Fibroblast of mammary gland (primary cell): ENCODE measurements at regions not wholly inside any gene's neighbourhood (a gene's known extent, or its start where the extent isn't known, plus 50 kb on each side); places are given as distances from the start of the nearest gene placed in this dataset.
"Not testable (repeated sequence)": the region's sequence is repeated elsewhere in the genome, so short reads cannot be mapped to it uniquely, and the experiment has no call there.

Experiments
- DNase-seq: peaks from one replicate; pipeline ENCODE4 v3.0.0-alpha.2; 2010; ENCODE audit warnings: low read depth
- H3K4me3 ChIP-seq: 2 replicates; pipeline ENCODE4 v1.5.1; 2011; ENCODE audit warnings: low read depth, mild to moderate bottlenecking, low read length, moderate library complexity; ENCODE audit not compliant: control insufficient read depth
- TF ChIP-seq, protein P1 (sequence below): conservative IDR thresholded peaks from 2 replicates; pipeline ENCODE4 v1.5.1; 2011; ENCODE audit warnings: low read depth, low read length, inconsistent platforms; ENCODE audit not compliant: control insufficient read depth, insufficient read depth

DNA sequence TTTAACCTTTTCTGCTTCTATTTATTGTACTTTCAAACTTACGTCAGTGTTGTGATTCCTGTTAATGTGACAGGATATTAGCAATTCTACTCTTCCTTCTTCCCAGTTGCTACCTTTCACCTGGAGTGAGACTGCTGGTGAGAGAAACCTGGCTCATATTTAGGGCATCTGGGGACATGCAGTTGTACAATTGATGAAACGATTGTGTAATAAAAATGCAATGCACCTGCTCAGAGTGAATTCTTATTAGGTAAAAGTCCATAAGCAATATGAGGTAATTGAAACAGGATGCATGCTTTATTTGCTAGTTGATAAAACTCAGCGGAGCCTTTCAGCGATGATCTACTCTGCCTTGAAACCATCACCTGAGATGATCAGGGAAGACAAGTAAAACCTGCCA is 116.1 kb upstream of the FBXO33 start:
- TF ChIP-seq, protein P1, sequence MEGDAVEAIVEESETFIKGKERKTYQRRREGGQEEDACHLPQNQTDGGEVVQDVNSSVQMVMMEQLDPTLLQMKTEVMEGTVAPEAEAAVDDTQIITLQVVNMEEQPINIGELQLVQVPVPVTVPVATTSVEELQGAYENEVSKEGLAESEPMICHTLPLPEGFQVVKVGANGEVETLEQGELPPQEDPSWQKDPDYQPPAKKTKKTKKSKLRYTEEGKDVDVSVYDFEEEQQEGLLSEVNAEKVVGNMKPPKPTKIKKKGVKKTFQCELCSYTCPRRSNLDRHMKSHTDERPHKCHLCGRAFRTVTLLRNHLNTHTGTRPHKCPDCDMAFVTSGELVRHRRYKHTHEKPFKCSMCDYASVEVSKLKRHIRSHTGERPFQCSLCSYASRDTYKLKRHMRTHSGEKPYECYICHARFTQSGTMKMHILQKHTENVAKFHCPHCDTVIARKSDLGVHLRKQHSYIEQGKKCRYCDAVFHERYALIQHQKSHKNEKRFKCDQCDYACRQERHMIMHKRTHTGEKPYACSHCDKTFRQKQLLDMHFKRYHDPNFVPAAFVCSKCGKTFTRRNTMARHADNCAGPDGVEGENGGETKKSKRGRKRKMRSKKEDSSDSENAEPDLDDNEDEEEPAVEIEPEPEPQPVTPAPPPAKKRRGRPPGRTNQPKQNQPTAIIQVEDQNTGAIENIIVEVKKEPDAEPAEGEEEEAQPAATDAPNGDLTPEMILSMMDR = no peak
- no peak overlapping the region for H3K4me3 ChIP-seq

DNA sequence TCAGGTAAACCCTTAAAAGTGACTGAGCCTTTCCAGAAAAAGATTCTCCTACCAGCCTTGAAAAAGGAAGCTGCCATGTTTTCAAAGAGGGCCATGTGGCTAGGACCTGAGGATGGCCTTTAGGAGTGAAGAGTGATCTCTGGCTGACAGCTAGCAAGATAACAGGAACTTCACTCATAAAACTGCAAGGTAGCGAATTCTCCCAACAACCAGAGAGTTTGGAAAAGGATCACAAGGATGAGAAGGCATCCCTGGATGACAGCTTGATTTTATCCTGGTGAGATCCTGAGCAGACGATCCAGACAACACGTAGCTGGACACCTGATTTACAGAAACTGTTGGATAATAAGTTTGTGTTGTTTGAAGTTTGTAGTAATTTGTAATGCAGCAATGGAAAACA is 115.6 kb upstream of the FBXO33 start:
- TF ChIP-seq, protein P1 = no peak
- DNase-seq = no peak
- H3K4me3 ChIP-seq = no peak overlapping the region

More for the DNA sequence above, 116.1 kb upstream of the FBXO33 start:
- no peak for DNase-seq

DNA sequence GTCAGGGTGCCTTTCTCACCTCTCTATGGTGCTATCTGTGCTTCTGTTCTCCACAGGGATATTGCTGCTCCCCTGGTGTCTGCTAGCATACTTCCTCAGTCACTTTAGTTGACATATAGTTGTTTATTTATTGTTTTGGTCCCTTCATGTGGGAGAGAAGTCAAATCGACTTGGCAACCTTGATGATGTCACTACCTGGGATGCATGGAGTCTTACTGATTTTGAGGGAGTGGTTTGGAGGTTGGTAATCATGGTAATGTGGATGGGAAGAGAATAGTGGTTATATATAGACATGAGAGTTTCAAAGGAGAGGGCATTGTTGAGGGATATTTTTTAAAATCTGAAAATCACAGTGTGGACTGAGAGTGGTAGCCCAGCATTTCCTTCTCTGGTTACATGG is 73.6 kb upstream of the FBXO33 start:
- TF ChIP-seq, protein P1 = no peak
- no peak for DNase-seq
- no peak overlapping the region for H3K4me3 ChIP-seq

DNA sequence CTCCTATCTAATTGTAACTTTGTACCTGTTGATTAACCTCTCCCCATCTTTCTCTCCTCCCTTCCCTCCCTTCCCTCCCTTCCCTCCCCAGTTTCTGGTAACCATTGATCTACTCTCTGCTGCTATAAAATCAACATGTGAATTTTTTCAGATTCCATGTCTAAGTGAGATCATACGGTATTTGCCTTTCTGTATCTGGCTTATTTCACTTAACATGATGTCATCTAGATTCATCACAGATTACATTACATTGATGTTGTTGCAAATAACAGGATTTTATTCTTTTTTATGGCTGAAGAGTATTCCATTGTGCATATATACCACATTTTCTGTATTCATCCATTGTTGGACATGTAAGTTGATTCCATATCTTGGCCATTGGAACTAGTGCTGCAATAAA is 68.0 kb upstream of the FBXO33 start:
- DNase-seq = no peak
- TF ChIP-seq, protein P1 = no peak
- no peak overlapping the region for H3K4me3 ChIP-seq

DNA sequence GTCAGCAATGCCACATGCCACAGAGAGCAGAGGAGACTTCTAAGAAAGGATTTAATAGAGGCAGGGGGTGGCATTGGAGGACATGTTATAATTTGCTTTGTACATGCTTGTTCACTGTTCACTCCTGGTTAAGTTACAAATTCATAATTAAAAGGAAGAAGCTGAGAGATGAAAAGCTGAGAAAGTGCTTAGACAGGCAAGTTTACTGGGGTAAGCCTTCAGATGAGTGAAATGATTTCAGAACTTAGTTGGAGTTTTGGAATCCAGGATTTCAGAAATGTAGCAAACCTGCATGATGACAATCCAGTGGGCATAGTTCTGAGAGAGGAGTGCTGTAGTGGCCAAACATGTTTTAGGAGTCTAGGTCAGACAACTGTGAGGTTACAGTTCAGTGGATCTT is 67.3 kb upstream of the FBXO33 start:
- TF ChIP-seq, protein P1 = no peak
- no peak overlapping the region for H3K4me3 ChIP-seq
- no peak for DNase-seq

DNA sequence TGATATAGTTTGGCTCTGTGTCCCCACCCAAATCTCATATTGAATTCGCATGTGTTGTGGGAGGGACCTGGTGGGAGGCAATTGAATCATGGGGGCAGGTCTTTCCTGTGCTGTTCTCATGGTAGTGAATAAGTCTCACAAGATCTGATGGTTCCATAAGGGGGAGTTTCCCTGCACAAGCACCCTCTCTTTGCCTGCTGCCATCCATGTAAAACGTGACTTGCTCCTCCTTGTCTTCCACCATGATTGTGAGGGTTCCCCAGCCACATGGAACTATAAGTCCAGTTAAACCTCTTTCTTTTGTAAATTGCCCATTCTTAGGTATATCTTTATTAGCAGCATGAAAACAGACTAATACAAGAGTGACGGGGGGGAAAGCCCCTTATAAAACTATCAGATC is 65.4 kb upstream of the FBXO33 start:
- DNase-seq, H3K4me3 ChIP-seq: not testable (repeated sequence)

DNA sequence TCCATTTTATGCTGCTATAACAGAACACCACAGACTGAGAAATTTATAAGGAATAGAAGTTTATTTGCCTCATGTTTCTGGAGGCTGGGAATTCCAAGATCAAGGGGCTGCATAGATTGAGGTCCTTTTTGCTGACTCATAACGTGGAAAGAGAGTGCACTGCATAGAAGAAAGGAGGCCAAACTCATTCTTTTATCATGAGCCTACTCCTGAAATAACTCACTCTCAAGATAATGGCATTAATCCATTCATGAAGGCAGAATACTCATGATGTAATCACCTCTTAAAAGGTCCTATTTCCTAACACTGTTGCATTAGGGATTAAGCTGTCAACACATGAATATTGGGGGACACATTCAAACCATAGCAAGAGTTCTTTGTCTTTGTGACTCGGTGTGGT is 60.0 kb upstream of the FBXO33 start:
- TF ChIP-seq, protein P1 = no peak
- no peak overlapping the region for H3K4me3 ChIP-seq
- DNase-seq = peak; percentile 78
